OCI-LY7 (cell line): ENCODE measurements at regions not wholly inside any gene's neighbourhood (a gene's known extent, or its start where the extent isn't known, plus 50 kb on each side); places are given as distances from the start of the nearest gene placed in this dataset.

Source experiments
- BruUV-seq: library from RNA; stranded (reverse); fragments of 400-500 nt; replicated peaks from 2 replicates; lab custom pipeline; 2021; lab: Mats Ljungman, UMichigan
- CTCF ChIA-PET: fragments of 300-600 bp; sonication (Branson Sonifier 250); formaldehyde crosslinking; loops from one replicate; lab custom pipeline; 2022; ENCODE audit warnings: antibody characterized with exemption; ENCODE audit not compliant: unreplicated experiment; lab: Charles Lee
- POLR2A ChIA-PET: fragments of 300-600 bp; sonication (Branson Sonifier 250); formaldehyde crosslinking; loops from one replicate; lab custom pipeline; 2022; ENCODE audit warnings: antibody characterized with exemption; lab: Charles Lee
- DNase-seq: peaks from one replicate; pipeline ENCODE4 v3.0.0-alpha.2; 2015; ENCODE audit warnings: low spot score
- H2AFZ ChIP-seq: fragments of 200-600 bp; sonication (generic), shearing (Covaris generic); 2 replicates; pipeline ENCODE4 v1.6.1; 2014; ENCODE audit warnings: mild to moderate bottlenecking, antibody characterized with exemption, low read length, moderate library complexity
- H3K27ac ChIP-seq: fragments of 200-600 bp; sonication (generic); 2 replicates; pipeline ENCODE4 v1.5.1; 2014; ENCODE audit warnings: mixed run types, low read depth, mild to moderate bottlenecking, moderate library complexity, low read length, inconsistent platforms; ENCODE audit not compliant: poor library complexity, severe bottlenecking
- H3K36me3 ChIP-seq: fragments of 200-600 bp; sonication (generic); 2 replicates; pipeline ENCODE4 v1.6.1; 2014; ENCODE audit warnings: mild to moderate bottlenecking, antibody characterized with exemption, low read length, moderate library complexity, mixed read lengths; ENCODE audit not compliant: insufficient read depth
- H3K4me1 ChIP-seq: fragments of 200-600 bp; sonication (generic); 2 replicates; pipeline ENCODE4 v1.5.1; 2014; ENCODE audit warnings: mild to moderate bottlenecking, low read length; ENCODE audit not compliant: insufficient read depth, poor library complexity, severe bottlenecking
- H3K4me2 ChIP-seq: fragments of 200-600 bp; sonication (generic); 2 replicates; pipeline ENCODE4 v1.6.1; 2014; ENCODE audit warnings: mild to moderate bottlenecking, low read length
- H3K4me3 ChIP-seq: fragments of 200-600 bp; sonication (generic); 2 replicates; pipeline ENCODE4 v1.5.1; 2014; ENCODE audit warnings: mild to moderate bottlenecking, low read depth, low read length; ENCODE audit not compliant: poor library complexity, severe bottlenecking
- H3K79me2 ChIP-seq: fragments of 200-600 bp; sonication (generic); 2 replicates; pipeline ENCODE4 v1.6.1; 2016; ENCODE audit warnings: low read depth, mild to moderate bottlenecking, low read length, moderate library complexity, mixed read lengths; ENCODE audit not compliant: insufficient read depth
- H3K9me2 ChIP-seq: fragments of 200-600 bp; sonication (generic); 2 replicates; pipeline ENCODE4 v1.6.1; 2016; ENCODE audit warnings: mild to moderate bottlenecking, low read length, mixed read lengths; ENCODE audit not compliant: insufficient read depth
- H3K9me3 ChIP-seq: fragments of 200-600 bp; sonication (generic); 2 replicates; pipeline ENCODE4 v1.6.1; 2014; ENCODE audit warnings: mild to moderate bottlenecking, mixed run types, low read length, mixed read lengths
- H4K20me1 ChIP-seq: fragments of 200-600 bp; sonication (generic); 2 replicates; pipeline ENCODE4 v1.6.1; 2014; ENCODE audit warnings: mild to moderate bottlenecking, antibody characterized with exemption, low read length, moderate library complexity, mixed read lengths; ENCODE audit not compliant: insufficient read depth
- EZH2phosphoT487 ChIP-seq: fragments of 200-600 bp; sonication (generic); IDR thresholded peaks from 2 replicates; pipeline ENCODE4 v1.6.1; 2018; ENCODE audit warnings: low read depth, borderline replicate concordance, mild to moderate bottlenecking, mixed run types, antibody characterized with exemption, low read length, moderate library complexity, mixed read lengths
- intact Hi-C: fragments of 100-400 bp; cut with micrococcal nuclease; formaldehyde crosslinking; loops from one replicate; pipeline ENCODE4 v1.10.0; 2022; ENCODE audit not compliant: unreplicated experiment
- TF ChIP-seq, protein P1 (sequence below): fragments of 200-600 bp; sonication (generic); conservative IDR thresholded peaks from 2 replicates; pipeline ENCODE4 v1.5.1; 2014; ENCODE audit warnings: mild to moderate bottlenecking, antibody characterized with exemption, low read length, moderate library complexity, mixed read lengths

DNA sequence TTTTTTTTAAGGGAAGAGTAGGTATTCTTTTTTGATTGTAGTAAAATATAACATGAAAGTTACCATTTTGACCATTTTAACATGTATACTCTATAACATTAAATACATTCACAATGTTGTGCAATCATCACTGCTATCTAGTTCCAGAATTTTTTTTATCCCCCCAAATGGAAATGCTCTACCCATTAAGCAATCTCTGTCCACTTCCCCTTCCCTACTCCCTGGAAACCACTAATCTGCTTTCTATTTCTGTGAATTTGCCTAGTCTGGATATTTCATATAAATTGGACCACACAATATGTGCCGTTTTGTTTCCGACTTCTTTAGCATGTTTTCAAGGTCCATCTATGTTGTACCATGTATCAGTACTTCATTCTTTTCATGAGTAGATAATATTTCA is 429.5 kb downstream of the TLE1 start:
- no peak overlapping the region for H2AFZ ChIP-seq
- CTCF ChIA-PET, result no interaction called here

DNA sequence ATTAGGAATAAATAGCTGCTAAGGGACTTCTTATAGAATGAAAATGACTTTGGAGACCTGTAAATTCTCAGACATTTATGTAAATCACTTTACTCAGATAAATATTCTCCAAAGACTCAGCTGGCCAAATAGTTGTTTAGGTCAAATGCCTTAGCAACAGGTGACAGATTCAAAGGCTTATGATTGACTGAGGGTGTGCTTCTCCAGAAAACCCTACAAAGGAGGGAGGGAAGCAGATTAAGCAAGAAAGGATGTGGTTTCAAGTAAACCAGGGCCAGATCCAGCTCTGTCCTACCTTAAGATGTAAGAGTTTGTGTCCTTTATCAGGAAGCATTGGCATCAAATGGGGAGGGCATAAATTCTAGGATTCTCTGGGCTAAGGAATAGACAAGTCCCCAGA is 433.0 kb downstream of the TLE1 start:
- POLR2A ChIA-PET, result interaction anchor here (0.5 kb wide), 1 partner anchor 138 kb away, joined by 3 read pairs; no protein-coding TSS in a partner anchor
- Histone ChIP-seq H3K9me3 (no peaks in the 10 kb centered on the region), H3K27ac (no peak overlapping the region), H3K4me1 (no peaks in the 10 kb centered on the region), H4K20me1 (no peaks in the 10 kb centered on the region), H2AFZ (no peak overlapping the region), H3K4me3 (no peak overlapping the region), H3K79me2 (no peaks in the 10 kb centered on the region), H3K9me2 (no peaks in the 10 kb centered on the region), H3K4me2 (no peak overlapping the region), H3K36me3 (no peaks in the 10 kb centered on the region)
- TF ChIP-seq, protein P1, sequence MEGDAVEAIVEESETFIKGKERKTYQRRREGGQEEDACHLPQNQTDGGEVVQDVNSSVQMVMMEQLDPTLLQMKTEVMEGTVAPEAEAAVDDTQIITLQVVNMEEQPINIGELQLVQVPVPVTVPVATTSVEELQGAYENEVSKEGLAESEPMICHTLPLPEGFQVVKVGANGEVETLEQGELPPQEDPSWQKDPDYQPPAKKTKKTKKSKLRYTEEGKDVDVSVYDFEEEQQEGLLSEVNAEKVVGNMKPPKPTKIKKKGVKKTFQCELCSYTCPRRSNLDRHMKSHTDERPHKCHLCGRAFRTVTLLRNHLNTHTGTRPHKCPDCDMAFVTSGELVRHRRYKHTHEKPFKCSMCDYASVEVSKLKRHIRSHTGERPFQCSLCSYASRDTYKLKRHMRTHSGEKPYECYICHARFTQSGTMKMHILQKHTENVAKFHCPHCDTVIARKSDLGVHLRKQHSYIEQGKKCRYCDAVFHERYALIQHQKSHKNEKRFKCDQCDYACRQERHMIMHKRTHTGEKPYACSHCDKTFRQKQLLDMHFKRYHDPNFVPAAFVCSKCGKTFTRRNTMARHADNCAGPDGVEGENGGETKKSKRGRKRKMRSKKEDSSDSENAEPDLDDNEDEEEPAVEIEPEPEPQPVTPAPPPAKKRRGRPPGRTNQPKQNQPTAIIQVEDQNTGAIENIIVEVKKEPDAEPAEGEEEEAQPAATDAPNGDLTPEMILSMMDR, result no peak
- TF ChIP-seq EZH2phosphoT487, result no peak
- DNase-seq, result no peak
- no TSS peak for BruUV-seq
- CTCF ChIA-PET, result no interaction called here
- intact Hi-C loops, result no loop called here

More for the DNA sequence above, 429.5 kb downstream of the TLE1 start:
- BruUV-seq, result no TSS peak
- POLR2A ChIA-PET, result no interaction called here
- Histone ChIP-seq H4K20me1 (no peaks in the 10 kb centered on the region), H3K79me2 (no peaks in the 10 kb centered on the region), H3K4me2 (no peak overlapping the region), H3K27ac (no peak overlapping the region), H3K4me3 (no peak overlapping the region), H3K9me2 (no peaks in the 10 kb centered on the region), H3K4me1 (no peaks in the 10 kb centered on the region), H3K36me3 (no peaks in the 10 kb centered on the region), H3K9me3 (no peaks in the 10 kb centered on the region)
- intact Hi-C loops, result no loop called here
- no peak for DNase-seq
- TF ChIP-seq, protein P1, result no peak
- TF ChIP-seq EZH2phosphoT487, result no peak

DNA sequence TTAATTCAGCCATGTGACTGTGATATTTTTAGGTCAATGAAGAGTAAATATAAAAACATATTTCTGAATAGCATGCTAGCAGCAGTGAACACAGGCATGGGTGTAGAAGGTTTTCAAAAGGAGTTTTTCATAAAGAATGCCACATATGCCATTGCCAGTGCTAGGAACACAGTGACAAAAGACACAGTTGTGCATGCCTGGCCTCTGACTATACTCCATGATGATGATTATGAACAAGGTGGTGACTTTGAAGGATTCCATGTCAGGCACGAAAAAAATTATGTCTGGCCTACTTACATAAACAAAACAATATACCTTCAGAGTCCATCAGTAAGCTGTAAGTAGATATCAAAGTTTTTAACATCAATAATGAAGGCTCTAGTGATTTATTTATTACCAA is 438.7 kb downstream of the TLE1 start:
- no peaks in the 10 kb centered on the region for H3K4me1 ChIP-seq
- H3K9me3 ChIP-seq, result no peaks in the 10 kb centered on the region
- no peak overlapping the region for H3K4me3 ChIP-seq
- H3K36me3 ChIP-seq, result no peaks in the 10 kb centered on the region
- no peak overlapping the region for H3K27ac ChIP-seq
- CTCF ChIA-PET, result no interaction called here
- BruUV-seq, result no TSS peak
- TF ChIP-seq EZH2phosphoT487, result no peak
- TF ChIP-seq, protein P1, result no peak
- no peak overlapping the region for H3K4me2 ChIP-seq
- POLR2A ChIA-PET, result no interaction called here
- DNase-seq, result no peak
- H3K9me2 ChIP-seq, result no peaks in the 10 kb centered on the region
- no peak overlapping the region for H2AFZ ChIP-seq
- intact Hi-C loops, result no loop called here
- no peaks in the 10 kb centered on the region for H4K20me1 ChIP-seq
- no peaks in the 10 kb centered on the region for H3K79me2 ChIP-seq
